Keratinocyte (primary cell): ENCODE measurements at regions not wholly inside any gene's neighbourhood (a gene's known extent, or its start where the extent isn't known, plus 50 kb on each side); places are given as distances from the start of the nearest gene placed in this dataset.

Source experiments
- EZH2 ChIP-seq: IDR thresholded peaks from one replicate; pipeline ENCODE4 v1.6.1; 2012; ENCODE audit warnings: inconsistent platforms, mild to moderate bottlenecking, low read length, moderate library complexity
- TF ChIP-seq, protein P1 (sequence below), 3 experiments: IDR thresholded peaks in 1 of 3; conservative IDR thresholded peaks in 1 of 3; optimal IDR thresholded peaks in 1 of 3; 2 replicates in 2 of 3; 3 replicates in 1 of 3; pipeline versions ENCODE3 to v1.5.1; 2011; ENCODE audit warnings: low read length in 3 of 3, mild to moderate bottlenecking in 3 of 3, moderate library complexity in 2 of 3, control low read depth in 1 of 3, inconsistent platforms in 1 of 3; ENCODE audit not compliant: insufficient read depth in 2 of 3; ENCODE audit errors: extremely low read depth in 1 of 3

- TF ChIP-seq, protein P1, sequence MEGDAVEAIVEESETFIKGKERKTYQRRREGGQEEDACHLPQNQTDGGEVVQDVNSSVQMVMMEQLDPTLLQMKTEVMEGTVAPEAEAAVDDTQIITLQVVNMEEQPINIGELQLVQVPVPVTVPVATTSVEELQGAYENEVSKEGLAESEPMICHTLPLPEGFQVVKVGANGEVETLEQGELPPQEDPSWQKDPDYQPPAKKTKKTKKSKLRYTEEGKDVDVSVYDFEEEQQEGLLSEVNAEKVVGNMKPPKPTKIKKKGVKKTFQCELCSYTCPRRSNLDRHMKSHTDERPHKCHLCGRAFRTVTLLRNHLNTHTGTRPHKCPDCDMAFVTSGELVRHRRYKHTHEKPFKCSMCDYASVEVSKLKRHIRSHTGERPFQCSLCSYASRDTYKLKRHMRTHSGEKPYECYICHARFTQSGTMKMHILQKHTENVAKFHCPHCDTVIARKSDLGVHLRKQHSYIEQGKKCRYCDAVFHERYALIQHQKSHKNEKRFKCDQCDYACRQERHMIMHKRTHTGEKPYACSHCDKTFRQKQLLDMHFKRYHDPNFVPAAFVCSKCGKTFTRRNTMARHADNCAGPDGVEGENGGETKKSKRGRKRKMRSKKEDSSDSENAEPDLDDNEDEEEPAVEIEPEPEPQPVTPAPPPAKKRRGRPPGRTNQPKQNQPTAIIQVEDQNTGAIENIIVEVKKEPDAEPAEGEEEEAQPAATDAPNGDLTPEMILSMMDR (optimal IDR thresholded peaks at IDR 0.05 in 1 of 3, IDR thresholded peaks at IDR 0.05 in 1 of 3, conservative IDR thresholded peaks at IDR 0.05 in 1 of 3; ENCODE audit: extremely low read depth in 1 of 3, insufficient read depth in 2 of 3, low read length in 3 of 3) = no peak
- no peak for TF ChIP-seq EZH2
Measured at GRCh38 chr11:45563171-45563570, 102.3 kb downstream of the CHST1 start.
